DND-41 (cell line): ENCODE measurements at regions not wholly inside any gene's neighbourhood (a gene's known extent, or its start where the extent isn't known, plus 50 kb on each side); places are given as distances from the start of the nearest gene placed in this dataset.

ENCODE experiments used
- ATAC-seq: fragments of 200-7000 bp; cut with Tn5 transposase; 3 replicates; pipeline ENCODE4 v1.9.1; 2021; ENCODE audit warnings: low read depth; ENCODE audit not compliant: insufficient read depth
- DNase-seq: peaks from one replicate; pipeline ENCODE4 v3.0.0-alpha.2; 2020
- H2AFZ ChIP-seq: 2 replicates; pipeline ENCODE4 v1.6.0; 2012; ENCODE audit warnings: low read depth, low read length
- H3K27ac ChIP-seq: 2 replicates; pipeline ENCODE4 v1.5.1; 2012; ENCODE audit warnings: low read length, inconsistent platforms
- H3K27me3 ChIP-seq: fragments of 200-600 bp; sonication (generic); 2 replicates; pipeline ENCODE4 v1.6.0; 2012; ENCODE audit warnings: low read length, mild to moderate bottlenecking, inconsistent platforms; ENCODE audit not compliant: insufficient read depth, poor library complexity
- H3K36me3 ChIP-seq: 2 replicates; pipeline ENCODE4 v1.5.1; 2012; ENCODE audit warnings: low read length, inconsistent platforms; ENCODE audit not compliant: insufficient read depth
- H3K4me1 ChIP-seq: 2 replicates; pipeline ENCODE4 v1.5.1; 2012; ENCODE audit warnings: mild to moderate bottlenecking, low read length; ENCODE audit not compliant: insufficient read depth
- H3K4me2 ChIP-seq: 2 replicates; pipeline ENCODE4 v1.6.0; 2012; ENCODE audit warnings: mild to moderate bottlenecking, moderate library complexity, low read length, inconsistent platforms; ENCODE audit not compliant: insufficient read depth
- H3K4me3 ChIP-seq, 2 experiments: fragments of 200-600 bp in 1 of 2; shearing (Covaris generic) in 1 of 2; 2 replicates each; pipeline ENCODE4 v1.5.1; 2012 to 2016; ENCODE audit warnings: inconsistent platforms in 2 of 2, low read length in 2 of 2, mild to moderate bottlenecking in 2 of 2, low read depth in 1 of 2, moderate library complexity in 1 of 2
- H3K79me2 ChIP-seq: 2 replicates; pipeline ENCODE4 v1.6.0; 2012; ENCODE audit warnings: low read length, inconsistent platforms; ENCODE audit not compliant: insufficient read depth
- H3K9ac ChIP-seq: 2 replicates; pipeline ENCODE4 v1.6.0; 2012; ENCODE audit warnings: low read depth, mild to moderate bottlenecking, inconsistent platforms, low read length, moderate library complexity
- H3K9me3 ChIP-seq: 2 replicates; pipeline ENCODE4 v1.5.1; 2012; ENCODE audit warnings: low read length, moderate library complexity, mild to moderate bottlenecking, inconsistent platforms; ENCODE audit not compliant: insufficient read depth, severe bottlenecking
- H4K20me1 ChIP-seq: 2 replicates; pipeline ENCODE4 v1.6.0; 2012; ENCODE audit warnings: low read length; ENCODE audit not compliant: insufficient read depth
- EZH2 ChIP-seq: IDR thresholded peaks from 3 replicates; pipeline ENCODE4 v1.6.1; 2012; ENCODE audit warnings: borderline replicate concordance, low read depth, mild to moderate bottlenecking, moderate library complexity, low read length, inconsistent platforms; ENCODE audit not compliant: severe bottlenecking
- TF ChIP-seq, protein P1 (sequence below): IDR thresholded peaks from 2 replicates; pipeline ENCODE4 v1.5.1; 2012; ENCODE audit warnings: borderline replicate concordance, low read length, moderate library complexity, mild to moderate bottlenecking; ENCODE audit not compliant: poor library complexity, severe bottlenecking; ENCODE audit errors: extremely low read depth

DNA sequence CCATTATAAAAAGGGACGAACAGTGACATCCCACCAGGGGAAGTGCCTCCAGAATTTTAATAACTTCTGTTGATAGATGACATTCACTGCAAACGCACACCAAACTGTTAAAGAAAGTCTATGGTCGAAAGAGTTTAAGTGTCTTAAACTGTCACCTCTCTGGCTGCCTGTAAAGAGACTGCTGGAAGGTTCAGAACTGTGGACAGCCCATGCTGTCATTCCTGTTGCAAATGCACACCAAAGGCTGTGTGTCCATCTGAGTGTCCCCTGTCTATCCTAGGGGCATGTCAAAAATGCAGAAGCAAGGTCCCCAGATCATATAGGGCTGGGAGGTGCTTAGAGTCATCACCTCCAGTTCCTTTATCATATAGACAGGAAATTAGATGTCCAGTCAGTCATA, 171.8 kb downstream of the CYRIA start:
- no peaks in the 10 kb centered on the region for H3K9me3 ChIP-seq
- H3K9ac ChIP-seq = no peak overlapping the region
- H3K4me2 ChIP-seq = no peak overlapping the region
- ATAC-seq (no peak), DNase-seq (no peak)
- TF ChIP-seq EZH2 = no peak
- TF ChIP-seq, protein P1, sequence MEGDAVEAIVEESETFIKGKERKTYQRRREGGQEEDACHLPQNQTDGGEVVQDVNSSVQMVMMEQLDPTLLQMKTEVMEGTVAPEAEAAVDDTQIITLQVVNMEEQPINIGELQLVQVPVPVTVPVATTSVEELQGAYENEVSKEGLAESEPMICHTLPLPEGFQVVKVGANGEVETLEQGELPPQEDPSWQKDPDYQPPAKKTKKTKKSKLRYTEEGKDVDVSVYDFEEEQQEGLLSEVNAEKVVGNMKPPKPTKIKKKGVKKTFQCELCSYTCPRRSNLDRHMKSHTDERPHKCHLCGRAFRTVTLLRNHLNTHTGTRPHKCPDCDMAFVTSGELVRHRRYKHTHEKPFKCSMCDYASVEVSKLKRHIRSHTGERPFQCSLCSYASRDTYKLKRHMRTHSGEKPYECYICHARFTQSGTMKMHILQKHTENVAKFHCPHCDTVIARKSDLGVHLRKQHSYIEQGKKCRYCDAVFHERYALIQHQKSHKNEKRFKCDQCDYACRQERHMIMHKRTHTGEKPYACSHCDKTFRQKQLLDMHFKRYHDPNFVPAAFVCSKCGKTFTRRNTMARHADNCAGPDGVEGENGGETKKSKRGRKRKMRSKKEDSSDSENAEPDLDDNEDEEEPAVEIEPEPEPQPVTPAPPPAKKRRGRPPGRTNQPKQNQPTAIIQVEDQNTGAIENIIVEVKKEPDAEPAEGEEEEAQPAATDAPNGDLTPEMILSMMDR = no peak
- H3K4me1 ChIP-seq = no peaks in the 10 kb centered on the region
- no peaks in the 10 kb centered on the region for H3K79me2 ChIP-seq
- H3K27me3 ChIP-seq = no peaks in the 10 kb centered on the region
- H3K27ac ChIP-seq = no peak overlapping the region
- H3K4me3 ChIP-seq = no peak overlapping the region
- no peaks in the 10 kb centered on the region for H3K36me3 ChIP-seq
- H4K20me1 ChIP-seq = no peaks in the 10 kb centered on the region
- H2AFZ ChIP-seq = no peak overlapping the region

DNA sequence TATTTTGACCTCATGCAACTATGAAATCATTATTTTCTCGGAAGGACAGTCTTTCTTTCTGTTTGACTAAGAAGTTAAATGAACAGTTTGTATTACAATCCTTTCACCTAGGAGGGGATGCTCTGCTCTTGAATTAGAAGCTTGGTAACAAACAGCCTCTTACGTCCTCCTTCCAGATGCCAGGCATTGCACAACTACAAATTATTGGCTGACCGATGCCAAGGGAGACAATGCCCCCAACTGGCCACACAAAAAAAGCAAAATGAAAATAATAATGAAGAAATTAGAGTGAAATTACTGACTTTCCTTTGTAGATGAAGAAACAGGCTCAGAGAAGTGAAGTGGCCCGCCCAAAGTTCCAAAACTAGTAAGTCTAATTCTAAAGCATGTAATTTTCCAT, 177.9 kb downstream of the CYRIA start:
- no peaks in the 10 kb centered on the region for H3K36me3 ChIP-seq
- no peak for TF ChIP-seq EZH2
- TF ChIP-seq, protein P1 = no peak
- H3K4me1 ChIP-seq = no peaks in the 10 kb centered on the region
- H2AFZ ChIP-seq = no peak overlapping the region
- H4K20me1 ChIP-seq = no peaks in the 10 kb centered on the region
- no peak for DNase-seq
- no peak overlapping the region for H3K4me3 ChIP-seq
- no peak for ATAC-seq
- no peaks in the 10 kb centered on the region for H3K79me2 ChIP-seq
- no peak overlapping the region for H3K4me2 ChIP-seq
- H3K27ac ChIP-seq = no peak overlapping the region
- H3K27me3 ChIP-seq = no peaks in the 10 kb centered on the region
- no peak overlapping the region for H3K9ac ChIP-seq
- H3K9me3 ChIP-seq = no peaks in the 10 kb centered on the region

GRCh38 chr2:16485251-16485650, 180.4 kb downstream of the CYRIA start:
- H3K36me3 ChIP-seq = no peaks in the 10 kb centered on the region
- no peaks in the 10 kb centered on the region for H3K27me3 ChIP-seq

DNA sequence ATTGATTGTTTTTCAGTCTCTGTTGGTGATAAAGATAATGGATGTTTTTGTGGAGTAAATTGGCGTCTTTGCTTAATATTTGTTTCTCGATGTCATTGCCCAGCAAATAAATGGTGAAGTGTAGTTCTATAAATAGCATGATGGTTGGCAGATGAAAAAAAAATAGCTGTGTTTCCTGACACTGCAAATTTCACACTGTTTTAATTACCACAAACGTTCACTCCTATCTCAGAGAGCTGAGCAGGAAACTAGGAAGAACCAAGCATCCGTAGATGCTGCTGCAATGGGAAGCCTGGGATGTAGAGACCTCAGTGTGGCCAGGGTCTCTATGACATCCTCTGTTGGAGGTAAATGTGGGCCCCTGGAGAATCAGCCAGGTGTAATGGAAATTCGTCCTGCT, 183.2 kb downstream of the CYRIA start:
- no peaks in the 10 kb centered on the region for H3K79me2 ChIP-seq
- H3K36me3 ChIP-seq = no peaks in the 10 kb centered on the region
- ATAC-seq (no peak), DNase-seq (no peak)
- H3K4me3 ChIP-seq = no peak overlapping the region
- H3K9me3 ChIP-seq = no peaks in the 10 kb centered on the region
- no peak overlapping the region for H3K27ac ChIP-seq
- no peak for TF ChIP-seq EZH2
- TF ChIP-seq, protein P1 = no peak
- H3K4me1 ChIP-seq = no peaks in the 10 kb centered on the region
- no peak overlapping the region for H2AFZ ChIP-seq
- H3K9ac ChIP-seq = no peak overlapping the region
- H4K20me1 ChIP-seq = no peaks in the 10 kb centered on the region
- no peaks in the 10 kb centered on the region for H3K27me3 ChIP-seq
- no peak overlapping the region for H3K4me2 ChIP-seq

More at GRCh38 chr2:16485251-16485650, 180.4 kb downstream of the CYRIA start:
- no peak overlapping the region for H3K9ac ChIP-seq
- DNase-seq (no peak), ATAC-seq (no peak)
- H3K4me3 ChIP-seq = no peak overlapping the region
- H3K27ac ChIP-seq = no peak overlapping the region
- no peaks in the 10 kb centered on the region for H3K9me3 ChIP-seq
- TF ChIP-seq EZH2 = no peak
- TF ChIP-seq, protein P1 = no peak
- H2AFZ ChIP-seq = no peak overlapping the region
- H3K79me2 ChIP-seq = no peaks in the 10 kb centered on the region
- H3K4me1 ChIP-seq = no peaks in the 10 kb centered on the region
- H3K4me2 ChIP-seq = no peak overlapping the region
- H4K20me1 ChIP-seq = no peaks in the 10 kb centered on the region
